ENCODE measurements at regions not wholly inside any gene's neighbourhood (a gene's known extent, or its start where the extent isn't known, plus 50 kb on each side); places are given as distances from the start of the nearest gene placed in this dataset.

DNA sequence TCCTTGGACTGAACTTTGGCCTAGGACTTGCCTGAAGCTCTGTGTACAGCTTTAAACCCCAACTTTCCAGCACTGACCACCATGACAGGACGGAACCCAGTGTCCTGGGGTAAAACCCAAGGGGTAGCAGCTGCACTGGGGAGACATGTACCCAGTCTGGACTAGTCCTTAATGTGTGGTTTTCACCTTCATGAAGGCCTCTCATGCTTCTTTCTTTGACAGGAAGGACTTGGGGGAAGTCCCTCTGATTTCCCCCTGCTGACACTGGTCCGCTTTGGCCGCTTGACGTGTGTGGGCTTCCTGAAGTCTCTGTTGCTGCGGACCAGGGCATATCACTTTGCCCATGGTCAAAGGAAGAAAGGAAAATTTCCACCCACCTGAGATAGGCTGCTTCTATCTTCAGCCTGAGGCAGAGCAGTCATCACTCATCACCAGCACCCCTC lies 66.3 kb upstream of the PRDX6 start:
- TF ChIP-seq YY1 (IDR thresholded peaks at IDR 0.05; ENCODE audit: low read depth) (no peak), EP300 (IDR thresholded peaks at IDR 0.05; ENCODE audit: borderline replicate concordance) (no peak), EGR1 (IDR thresholded peaks at IDR 0.05) (no peak), TEAD4 (IDR thresholded peaks at IDR 0.05) (no peak)

DNA sequence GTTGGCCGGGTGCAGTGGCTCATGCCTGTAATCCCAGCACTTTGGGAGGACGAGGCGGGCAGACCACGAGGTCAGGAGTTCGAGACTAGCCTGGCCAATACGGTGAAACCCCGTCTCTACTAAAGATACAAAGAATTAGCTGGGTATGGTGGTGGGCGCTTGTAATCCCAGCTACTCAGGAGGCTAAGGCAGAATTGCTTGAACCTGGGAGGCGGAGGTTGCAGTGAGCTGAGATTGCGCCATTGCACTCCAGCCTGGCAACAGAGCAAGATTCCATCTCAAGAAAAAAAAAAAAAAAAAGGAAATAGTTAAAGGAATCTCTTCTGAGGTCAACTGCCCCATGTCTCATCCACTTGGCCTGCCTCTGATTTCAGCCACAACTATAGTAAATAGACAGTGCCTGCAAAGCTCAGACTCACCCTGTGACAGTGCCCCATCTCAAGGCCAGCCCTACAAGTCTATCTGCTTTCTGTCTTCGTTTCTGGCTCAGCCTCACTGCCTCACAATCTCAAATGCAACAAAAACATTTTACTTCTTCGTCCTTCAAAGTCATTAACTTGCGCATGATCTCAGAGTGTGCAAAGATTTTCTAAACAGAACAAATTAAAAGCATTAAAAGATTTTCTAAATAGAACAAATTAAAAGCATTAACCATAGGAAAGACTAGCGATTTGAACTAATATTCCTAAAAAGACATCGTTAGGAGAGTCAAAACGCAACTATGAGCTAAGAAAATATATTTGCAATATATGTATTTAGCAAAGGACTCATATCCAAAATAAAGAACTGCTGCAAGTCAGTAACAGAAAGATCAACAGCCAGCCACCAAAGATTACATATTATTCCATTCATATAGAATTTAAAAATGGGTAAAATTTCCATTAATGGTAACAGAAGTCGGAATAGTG lies 65.0 kb upstream of the PRDX6 start:
- TF ChIP-seq TCF12 (IDR thresholded peaks at IDR 0.05; ENCODE audit: low read depth) (no peak), ZBTB7A (IDR thresholded peaks at IDR 0.05; ENCODE audit: low read depth) (no peak), EP300 (IDR thresholded peaks at IDR 0.05; ENCODE audit: borderline replicate concordance) (no peak), NFIC (IDR thresholded peaks at IDR 0.05) (no peak), TAF1 (IDR thresholded peaks at IDR 0.05; ENCODE audit: low read depth) (no peak), CREB1 (IDR thresholded peaks at IDR 0.05; ENCODE audit: low read depth) (no peak)
- TF ChIP-seq, protein P1, sequence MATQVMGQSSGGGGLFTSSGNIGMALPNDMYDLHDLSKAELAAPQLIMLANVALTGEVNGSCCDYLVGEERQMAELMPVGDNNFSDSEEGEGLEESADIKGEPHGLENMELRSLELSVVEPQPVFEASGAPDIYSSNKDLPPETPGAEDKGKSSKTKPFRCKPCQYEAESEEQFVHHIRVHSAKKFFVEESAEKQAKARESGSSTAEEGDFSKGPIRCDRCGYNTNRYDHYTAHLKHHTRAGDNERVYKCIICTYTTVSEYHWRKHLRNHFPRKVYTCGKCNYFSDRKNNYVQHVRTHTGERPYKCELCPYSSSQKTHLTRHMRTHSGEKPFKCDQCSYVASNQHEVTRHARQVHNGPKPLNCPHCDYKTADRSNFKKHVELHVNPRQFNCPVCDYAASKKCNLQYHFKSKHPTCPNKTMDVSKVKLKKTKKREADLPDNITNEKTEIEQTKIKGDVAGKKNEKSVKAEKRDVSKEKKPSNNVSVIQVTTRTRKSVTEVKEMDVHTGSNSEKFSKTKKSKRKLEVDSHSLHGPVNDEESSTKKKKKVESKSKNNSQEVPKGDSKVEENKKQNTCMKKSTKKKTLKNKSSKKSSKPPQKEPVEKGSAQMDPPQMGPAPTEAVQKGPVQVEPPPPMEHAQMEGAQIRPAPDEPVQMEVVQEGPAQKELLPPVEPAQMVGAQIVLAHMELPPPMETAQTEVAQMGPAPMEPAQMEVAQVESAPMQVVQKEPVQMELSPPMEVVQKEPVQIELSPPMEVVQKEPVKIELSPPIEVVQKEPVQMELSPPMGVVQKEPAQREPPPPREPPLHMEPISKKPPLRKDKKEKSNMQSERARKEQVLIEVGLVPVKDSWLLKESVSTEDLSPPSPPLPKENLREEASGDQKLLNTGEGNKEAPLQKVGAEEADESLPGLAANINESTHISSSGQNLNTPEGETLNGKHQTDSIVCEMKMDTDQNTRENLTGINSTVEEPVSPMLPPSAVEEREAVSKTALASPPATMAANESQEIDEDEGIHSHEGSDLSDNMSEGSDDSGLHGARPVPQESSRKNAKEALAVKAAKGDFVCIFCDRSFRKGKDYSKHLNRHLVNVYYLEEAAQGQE (IDR thresholded peaks at IDR 0.05; ENCODE audit: low read depth): no peak
- TF ChIP-seq, protein P2, sequence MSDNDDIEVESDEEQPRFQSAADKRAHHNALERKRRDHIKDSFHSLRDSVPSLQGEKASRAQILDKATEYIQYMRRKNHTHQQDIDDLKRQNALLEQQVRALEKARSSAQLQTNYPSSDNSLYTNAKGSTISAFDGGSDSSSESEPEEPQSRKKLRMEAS (IDR thresholded peaks at IDR 0.05): no peak

DNA sequence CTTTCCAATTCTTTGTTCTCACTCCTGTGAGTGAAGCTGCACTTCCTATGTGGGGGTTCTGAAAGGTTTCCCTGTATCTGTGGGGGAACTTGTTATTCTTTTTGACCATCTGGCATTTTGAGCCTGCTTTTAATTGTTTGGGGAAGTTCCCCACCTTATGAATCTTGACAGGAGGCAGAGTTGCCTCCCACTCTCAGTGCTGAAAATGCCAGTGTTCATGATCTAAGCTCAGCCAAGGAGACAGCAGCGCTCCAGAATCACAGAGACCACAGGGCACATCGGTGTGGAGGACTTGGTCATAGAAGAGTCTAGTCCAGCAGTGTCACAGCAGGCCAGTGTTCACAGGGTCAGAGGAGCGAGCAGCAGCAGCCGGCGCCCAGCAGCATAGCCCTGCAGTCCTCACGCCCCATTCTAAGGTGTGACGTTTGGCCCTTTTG lies 63.8 kb upstream of the PRDX6 start:
- no peak for TF ChIP-seq TEAD4 (IDR thresholded peaks at IDR 0.05)
- no peak for TF ChIP-seq YY1 (IDR thresholded peaks at IDR 0.05; ENCODE audit: low read depth)
- TF ChIP-seq CREB1 (IDR thresholded peaks at IDR 0.05; ENCODE audit: low read depth): no peak
- no peak for TF ChIP-seq TAF1 (IDR thresholded peaks at IDR 0.05; ENCODE audit: low read depth)
- TF ChIP-seq, protein P2 (IDR thresholded peaks at IDR 0.05): no peak
- TF ChIP-seq EP300 (IDR thresholded peaks at IDR 0.05; ENCODE audit: borderline replicate concordance): no peak
- TF ChIP-seq RAD21 (IDR thresholded peaks at IDR 0.05; ENCODE audit: low read depth): no peak
- no peak for TF ChIP-seq CEBPB (IDR thresholded peaks at IDR 0.05)
- TF ChIP-seq FOXM1 (IDR thresholded peaks at IDR 0.05; ENCODE audit: borderline replicate concordance, low read depth): no peak
- TF ChIP-seq EGR1 (IDR thresholded peaks at IDR 0.05): no peak
- TF ChIP-seq, protein P1 (IDR thresholded peaks at IDR 0.05; ENCODE audit: low read depth): no peak
- TF ChIP-seq ZBTB7A (IDR thresholded peaks at IDR 0.05; ENCODE audit: low read depth): no peak
- TF ChIP-seq TCF12 (IDR thresholded peaks at IDR 0.05; ENCODE audit: low read depth): no peak
- TF ChIP-seq, protein P3, sequence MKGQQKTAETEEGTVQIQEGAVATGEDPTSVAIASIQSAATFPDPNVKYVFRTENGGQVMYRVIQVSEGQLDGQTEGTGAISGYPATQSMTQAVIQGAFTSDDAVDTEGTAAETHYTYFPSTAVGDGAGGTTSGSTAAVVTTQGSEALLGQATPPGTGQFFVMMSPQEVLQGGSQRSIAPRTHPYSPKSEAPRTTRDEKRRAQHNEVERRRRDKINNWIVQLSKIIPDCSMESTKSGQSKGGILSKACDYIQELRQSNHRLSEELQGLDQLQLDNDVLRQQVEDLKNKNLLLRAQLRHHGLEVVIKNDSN (IDR thresholded peaks at IDR 0.05): no peak
- TF ChIP-seq NFIC (IDR thresholded peaks at IDR 0.05): no peak

DNA sequence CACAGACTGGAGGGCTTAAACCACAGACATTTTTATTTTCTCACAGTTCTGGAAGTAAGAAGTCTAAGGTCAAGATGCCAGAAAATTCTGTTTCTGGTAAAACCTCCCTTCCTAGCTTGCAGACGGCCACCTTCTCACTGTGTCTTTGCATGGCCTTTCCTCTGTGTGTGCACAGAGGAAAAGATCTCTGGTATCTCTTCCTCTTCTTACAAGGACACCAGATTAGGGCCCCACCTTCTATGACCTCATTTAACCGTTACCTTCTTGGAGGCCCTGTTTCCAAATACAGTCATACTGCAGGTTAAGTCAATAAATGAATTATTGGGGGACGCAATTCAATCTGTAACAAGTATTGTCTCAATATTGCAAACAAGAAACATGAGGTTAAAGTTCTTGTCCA lies 63.0 kb upstream of the PRDX6 start:
- TF ChIP-seq RAD21 (IDR thresholded peaks at IDR 0.05; ENCODE audit: low read depth) (no peak), NFIC (IDR thresholded peaks at IDR 0.05) (no peak), TAF1 (IDR thresholded peaks at IDR 0.05; ENCODE audit: low read depth) (no peak), EGR1 (IDR thresholded peaks at IDR 0.05) (no peak), ZBTB7A (IDR thresholded peaks at IDR 0.05; ENCODE audit: low read depth) (no peak), TCF12 (IDR thresholded peaks at IDR 0.05; ENCODE audit: low read depth) (no peak), FOXM1 (IDR thresholded peaks at IDR 0.05; ENCODE audit: borderline replicate concordance, low read depth) (no peak), EP300 (IDR thresholded peaks at IDR 0.05; ENCODE audit: borderline replicate concordance) (no peak), CEBPB (IDR thresholded peaks at IDR 0.05) (no peak), YY1 (IDR thresholded peaks at IDR 0.05; ENCODE audit: low read depth) (no peak), CREB1 (IDR thresholded peaks at IDR 0.05; ENCODE audit: low read depth) (no peak), TEAD4 (IDR thresholded peaks at IDR 0.05) (no peak)
- TF ChIP-seq, protein P3 (IDR thresholded peaks at IDR 0.05): no peak
- TF ChIP-seq, protein P2 (IDR thresholded peaks at IDR 0.05): no peak
- TF ChIP-seq, protein P1 (IDR thresholded peaks at IDR 0.05; ENCODE audit: low read depth): no peak

All from Ishikawa (cell line).